Upper lobe of right lung (tissue), 1 donor: ENCODE measurements at regions not wholly inside any gene's neighbourhood (a gene's known extent, or its start where the extent isn't known, plus 50 kb on each side); places are given as distances from the start of the nearest gene placed in this dataset.

Source experiments
- ATAC-seq: fragments of 200-7000 bp; cut with Tn5 transposase; one replicate; pipeline ENCODE4 v1.9.1; 2020; ENCODE audit warnings: mild to moderate bottlenecking, moderate library complexity
- DNase-seq: peaks from one replicate; pipeline ENCODE4 v3.0.0-alpha.2; 2020
- H3K27ac ChIP-seq: fragments of 200-600 bp; one replicate; pipeline ENCODE4 v1.8.0; 2022
- H3K27me3 ChIP-seq: fragments of 200-600 bp; one replicate; pipeline ENCODE4 v1.8.0; 2022; ENCODE audit warnings: mild to moderate bottlenecking
- H3K36me3 ChIP-seq: fragments of 200-600 bp; one replicate; pipeline ENCODE4 v1.8.0; 2022
- H3K4me1 ChIP-seq: fragments of 200-600 bp; one replicate; pipeline ENCODE4 v1.8.0; 2022
- H3K4me3 ChIP-seq: fragments of 200-600 bp; one replicate; pipeline ENCODE4 v1.8.0; 2022; ENCODE audit warnings: mild to moderate bottlenecking
- H3K9me3 ChIP-seq: fragments of 200-600 bp; one replicate; pipeline ENCODE4 v1.8.0; 2022
- CTCF ChIP-seq: fragments of 200-600 bp; IDR thresholded peaks from one replicate; pipeline ENCODE4 v1.8.0; 2022; ENCODE audit warnings: antibody characterized with exemption
- intact Hi-C: fragments of 100-400 bp; cut with DNase I; formaldehyde crosslinking; loops from one replicate; pipeline ENCODE4 v1.11.0; 2022
- donor health status: DM: no; HTN: yes; CAD: no; lungs with severe emphysema.

- DNase-seq (no peak), ATAC-seq (no peak)
- TF ChIP-seq CTCF = no peak
- Histone ChIP-seq H3K9me3 (no peaks in the 10 kb centered on the region), H3K4me1 (no peaks in the 10 kb centered on the region), H3K27ac (no peak overlapping the region), H3K27me3 (no peaks in the 10 kb centered on the region), H3K36me3 (no peaks in the 10 kb centered on the region), H3K4me3 (no peak overlapping the region)
- intact Hi-C loops = no loop called here
Measured at GRCh38 chrX:98490670-98491069, 1607.0 kb downstream of the RPA4 start.

GRCh38 chrX:98501426-98501825 is 1617.7 kb downstream of the RPA4 start:
- intact Hi-C loops = no loop called here
- no peak for ATAC-seq

GRCh38 chrX:98506907-98507306 is 1623.2 kb downstream of the RPA4 start:
- ATAC-seq = no peak
- intact Hi-C loops = no loop called here

More at GRCh38 chrX:98501426-98501825, 1617.7 kb downstream of the RPA4 start:
- no peak for TF ChIP-seq CTCF
- Histone ChIP-seq H3K27me3 (no peaks in the 10 kb centered on the region), H3K4me1 (no peaks in the 10 kb centered on the region), H3K4me3 (no peak overlapping the region), H3K9me3 (no peaks in the 10 kb centered on the region), H3K27ac (no peak overlapping the region), H3K36me3 (no peaks in the 10 kb centered on the region)
- DNase-seq = no peak

GRCh38 chrX:98514032-98514431 is 1630.3 kb downstream of the RPA4 start:
- intact Hi-C loops = no loop called here
- no peak for TF ChIP-seq CTCF
- H3K27ac ChIP-seq = no peak overlapping the region
- no peaks in the 10 kb centered on the region for H3K36me3 ChIP-seq
- no peaks in the 10 kb centered on the region for H3K4me1 ChIP-seq
- H3K4me3 ChIP-seq = no peak overlapping the region
- no peaks in the 10 kb centered on the region for H3K9me3 ChIP-seq
- H3K27me3 ChIP-seq = no peaks in the 10 kb centered on the region
- ATAC-seq (no peak), DNase-seq (no peak)

More at GRCh38 chrX:98506907-98507306, 1623.2 kb downstream of the RPA4 start:
- no peaks in the 10 kb centered on the region for H3K36me3 ChIP-seq
- no peak overlapping the region for H3K4me3 ChIP-seq
- TF ChIP-seq CTCF = no peak
- no peak for DNase-seq
- H3K4me1 ChIP-seq = no peaks in the 10 kb centered on the region
- no peaks in the 10 kb centered on the region for H3K27me3 ChIP-seq
- no peaks in the 10 kb centered on the region for H3K9me3 ChIP-seq
- H3K27ac ChIP-seq = no peak overlapping the region

- ATAC-seq (no peak), DNase-seq (no peak)
- Histone ChIP-seq H3K4me1 (no peaks in the 10 kb centered on the region), H3K4me3 (no peak overlapping the region), H3K9me3 (no peaks in the 10 kb centered on the region), H3K36me3 (no peaks in the 10 kb centered on the region), H3K27ac (no peak overlapping the region), H3K27me3 (no peaks in the 10 kb centered on the region)
- intact Hi-C loops = no loop called here
- no peak for TF ChIP-seq CTCF
Measured at GRCh38 chrX:98516120-98516519, 1632.4 kb downstream of the RPA4 start.

GRCh38 chrX:98523026-98523425 is 1639.3 kb downstream of the RPA4 start:
- intact Hi-C loops = no loop called here
- no peaks in the 10 kb centered on the region for H3K4me1 ChIP-seq
- no peak overlapping the region for H3K4me3 ChIP-seq
- no peak overlapping the region for H3K27ac ChIP-seq
- DNase-seq = no peak
- no peak for TF ChIP-seq CTCF
- no peaks in the 10 kb centered on the region for H3K27me3 ChIP-seq
- H3K9me3 ChIP-seq = no peaks in the 10 kb centered on the region
- no peaks in the 10 kb centered on the region for H3K36me3 ChIP-seq
- ATAC-seq = no peak
